K562 (cell line): ENCODE measurements at regions not wholly inside any gene's neighbourhood (a gene's known extent, or its start where the extent isn't known, plus 50 kb on each side); places are given as distances from the start of the nearest gene placed in this dataset.

ENCODE experiments used
- CEBPZ ChIP-seq: fragments of 150-350 bp; IDR thresholded peaks from 2 replicates; pipeline ENCODE4 v1.6.1; 2014; ENCODE audit warnings: low read depth, mild to moderate bottlenecking, low read length, borderline replicate concordance
- DACH1 ChIP-seq: fragments of 450-650 bp; IDR thresholded peaks from 2 replicates; pipeline ENCODE4 v1.6.1; 2018; ENCODE audit not compliant: partially characterized antibody
- ELK1 ChIP-seq: sonication (generic); formaldehyde crosslinking; IDR thresholded peaks from 2 replicates; pipeline ENCODE4 v1.8.1; 2022; ENCODE audit warnings: missing genetic modification reagents
- ETS1 ChIP-seq: conservative IDR thresholded peaks from 2 replicates; pipeline ENCODE4 v1.6.1; 2011; ENCODE audit warnings: low read depth, mild to moderate bottlenecking, low read length; ENCODE audit not compliant: control insufficient read depth
- FUS ChIP-seq: fragments of 200-400 bp; formaldehyde crosslinking; optimal IDR thresholded peaks from 2 replicates; pipeline ENCODE3; 2017; ENCODE audit warnings: low read depth, low read length
- PURB ChIP-seq: sonication (generic); formaldehyde crosslinking; IDR thresholded peaks from 2 replicates; pipeline ENCODE4 v1.9.0; 2021; ENCODE audit warnings: low read depth, mild to moderate bottlenecking, missing genetic modification reagents
- THRAP3 ChIP-seq: fragments of 450-650 bp; IDR thresholded peaks from 2 replicates; pipeline ENCODE4 v1.6.1; 2016; ENCODE audit warnings: mild to moderate bottlenecking, inconsistent platforms, borderline replicate concordance
- ZNF124 ChIP-seq: sonication (generic); formaldehyde crosslinking; IDR thresholded peaks from 2 replicates; pipeline ENCODE4 v1.8.1; 2022; ENCODE audit warnings: missing genetic modification reagents
- ZNF280B ChIP-seq: fragments of 250-450 bp; sonication (Bioruptor Pico); IDR thresholded peaks from 2 replicates; pipeline ENCODE4 v1.5.1; 2021; ENCODE audit warnings: mild to moderate bottlenecking
- TF ChIP-seq, protein P1 (sequence below): fragments of 450-650 bp; IDR thresholded peaks from 2 replicates; pipeline ENCODE4 v1.7.1; 2018; ENCODE audit warnings: mild to moderate bottlenecking, low read depth; ENCODE audit not compliant: partially characterized antibody
- TF ChIP-seq, protein P2 (sequence below): fragments of 450-650 bp; IDR thresholded peaks from one replicate; pipeline ENCODE4 v1.6.1; 2018; ENCODE audit warnings: mild to moderate bottlenecking, moderate library complexity; ENCODE audit not compliant: partially characterized antibody
- TF ChIP-seq, protein P3 (sequence below): fragments of 250-450 bp; sonication (Bioruptor Pico); IDR thresholded peaks from 2 replicates; pipeline ENCODE4 v1.5.0; 2022; ENCODE audit warnings: mild to moderate bottlenecking

DNA sequence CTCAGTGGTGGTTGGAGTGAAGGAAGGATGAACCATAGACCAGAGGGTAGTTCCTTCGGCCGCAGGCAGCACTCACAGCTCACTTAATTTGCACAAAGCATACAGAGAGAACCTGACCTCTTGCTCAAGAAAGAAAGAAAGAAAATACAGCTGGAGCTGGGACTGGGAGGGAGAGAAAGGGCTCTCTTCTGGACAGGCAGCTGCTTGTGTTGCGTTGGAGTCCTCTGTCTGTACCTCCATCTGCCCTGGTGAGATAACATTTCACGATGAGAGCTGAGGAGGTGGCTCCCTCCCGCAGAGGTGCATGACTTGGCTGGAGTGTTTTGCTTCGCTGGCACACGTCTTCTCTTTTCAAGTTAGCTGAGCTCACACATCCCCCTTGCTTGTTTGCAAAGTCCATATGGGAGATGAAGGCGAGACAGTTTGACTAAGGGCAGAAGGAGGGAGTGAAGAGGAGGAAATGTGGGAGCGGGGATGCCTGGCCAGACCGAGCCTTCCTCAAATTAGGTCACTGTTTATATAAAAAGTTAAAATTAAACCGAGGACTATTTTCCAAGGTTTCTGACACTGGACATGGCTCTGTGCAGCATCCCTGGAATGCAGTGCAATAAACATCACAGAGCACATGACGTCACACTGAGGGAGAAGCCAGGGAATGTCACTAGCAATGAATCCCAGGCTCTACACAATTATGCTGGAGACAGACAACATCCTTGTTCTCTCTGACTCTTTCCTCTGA lies 359.4 kb downstream of the CD83 start (continued):
- TF ChIP-seq, protein P1, sequence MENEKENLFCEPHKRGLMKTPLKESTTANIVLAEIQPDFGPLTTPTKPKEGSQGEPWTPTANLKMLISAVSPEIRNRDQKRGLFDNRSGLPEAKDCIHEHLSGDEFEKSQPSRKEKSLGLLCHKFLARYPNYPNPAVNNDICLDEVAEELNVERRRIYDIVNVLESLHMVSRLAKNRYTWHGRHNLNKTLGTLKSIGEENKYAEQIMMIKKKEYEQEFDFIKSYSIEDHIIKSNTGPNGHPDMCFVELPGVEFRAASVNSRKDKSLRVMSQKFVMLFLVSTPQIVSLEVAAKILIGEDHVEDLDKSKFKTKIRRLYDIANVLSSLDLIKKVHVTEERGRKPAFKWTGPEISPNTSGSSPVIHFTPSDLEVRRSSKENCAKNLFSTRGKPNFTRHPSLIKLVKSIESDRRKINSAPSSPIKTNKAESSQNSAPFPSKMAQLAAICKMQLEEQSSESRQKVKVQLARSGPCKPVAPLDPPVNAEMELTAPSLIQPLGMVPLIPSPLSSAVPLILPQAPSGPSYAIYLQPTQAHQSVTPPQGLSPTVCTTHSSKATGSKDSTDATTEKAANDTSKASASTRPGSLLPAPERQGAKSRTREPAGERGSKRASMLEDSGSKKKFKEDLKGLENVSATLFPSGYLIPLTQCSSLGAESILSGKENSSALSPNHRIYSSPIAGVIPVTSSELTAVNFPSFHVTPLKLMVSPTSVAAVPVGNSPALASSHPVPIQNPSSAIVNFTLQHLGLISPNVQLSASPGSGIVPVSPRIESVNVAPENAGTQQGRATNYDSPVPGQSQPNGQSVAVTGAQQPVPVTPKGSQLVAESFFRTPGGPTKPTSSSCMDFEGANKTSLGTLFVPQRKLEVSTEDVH = peak; percentile 54
- TF ChIP-seq ELK1 (CRISPR knock-in tag) = no peak
- TF ChIP-seq FUS = no peak
- TF ChIP-seq, protein P2, sequence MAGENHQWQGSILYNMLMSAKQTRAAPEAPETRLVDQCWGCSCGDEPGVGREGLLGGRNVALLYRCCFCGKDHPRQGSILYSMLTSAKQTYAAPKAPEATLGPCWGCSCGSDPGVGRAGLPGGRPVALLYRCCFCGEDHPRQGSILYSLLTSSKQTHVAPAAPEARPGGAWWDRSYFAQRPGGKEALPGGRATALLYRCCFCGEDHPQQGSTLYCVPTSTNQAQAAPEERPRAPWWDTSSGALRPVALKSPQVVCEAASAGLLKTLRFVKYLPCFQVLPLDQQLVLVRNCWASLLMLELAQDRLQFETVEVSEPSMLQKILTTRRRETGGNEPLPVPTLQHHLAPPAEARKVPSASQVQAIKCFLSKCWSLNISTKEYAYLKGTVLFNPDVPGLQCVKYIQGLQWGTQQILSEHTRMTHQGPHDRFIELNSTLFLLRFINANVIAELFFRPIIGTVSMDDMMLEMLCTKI = no peak
- no peak for TF ChIP-seq CEBPZ
- peak; percentile 72 for TF ChIP-seq DACH1
- no peak for TF ChIP-seq ZNF280B (CRISPR knock-in tag)
- no peak for TF ChIP-seq PURB
- TF ChIP-seq, protein P3, sequence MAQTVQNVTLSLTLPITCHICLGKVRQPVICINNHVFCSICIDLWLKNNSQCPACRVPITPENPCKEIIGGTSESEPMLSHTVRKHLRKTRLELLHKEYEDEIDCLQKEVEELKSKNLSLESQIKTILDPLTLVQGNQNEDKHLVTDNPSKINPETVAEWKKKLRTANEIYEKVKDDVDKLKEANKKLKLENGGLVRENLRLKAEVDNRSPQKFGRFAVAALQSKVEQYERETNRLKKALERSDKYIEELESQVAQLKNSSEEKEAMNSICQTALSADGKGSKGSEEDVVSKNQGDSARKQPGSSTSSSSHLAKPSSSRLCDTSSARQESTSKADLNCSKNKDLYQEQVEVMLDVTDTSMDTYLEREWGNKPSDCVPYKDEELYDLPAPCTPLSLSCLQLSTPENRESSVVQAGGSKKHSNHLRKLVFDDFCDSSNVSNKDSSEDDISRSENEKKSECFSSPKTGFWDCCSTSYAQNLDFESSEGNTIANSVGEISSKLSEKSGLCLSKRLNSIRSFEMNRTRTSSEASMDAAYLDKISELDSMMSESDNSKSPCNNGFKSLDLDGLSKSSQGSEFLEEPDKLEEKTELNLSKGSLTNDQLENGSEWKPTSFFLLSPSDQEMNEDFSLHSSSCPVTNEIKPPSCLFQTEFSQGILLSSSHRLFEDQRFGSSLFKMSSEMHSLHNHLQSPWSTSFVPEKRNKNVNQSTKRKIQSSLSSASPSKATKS (CRISPR knock-in tag) = no peak
- TF ChIP-seq ETS1 = peak; percentile 44; the same call in 1 of the 2 replicates
- TF ChIP-seq ZNF124 = no peak
- no peak for TF ChIP-seq THRAP3
